Caki2 (cell line): ENCODE measurements at regions not wholly inside any gene's neighbourhood (a gene's known extent, or its start where the extent isn't known, plus 50 kb on each side); places are given as distances from the start of the nearest gene placed in this dataset.

Source experiments
- DNase-seq: peaks from one replicate; pipeline ENCODE4 v3.0.0-alpha.2; 2015; ENCODE audit warnings: low read depth
- in situ Hi-C: cut with HindIII; loops from 2 replicates; pipeline ENCODE4 v1.10.0; 2016; ENCODE audit warnings: low sequenced_read_pairs, low pct_unique_long_range_greater_than_20kb, mixed read lengths

- DNase-seq, result no peak
- in situ Hi-C loops, result no loop called here
Observed at GRCh38 chr20:7189231-7189630, 421.7 kb downstream of the BMP2 start.

GRCh38 chr20:7193681-7194080 lies 426.2 kb downstream of the BMP2 start:
- in situ Hi-C loops, result no loop called here
- no peak for DNase-seq

- in situ Hi-C loops, result no loop called here
- DNase-seq, result no peak
Observed at GRCh38 chr20:7195704-7196103, 428.2 kb downstream of the BMP2 start.

GRCh38 chr20:7196481-7196880 lies 429.0 kb downstream of the BMP2 start:
- in situ Hi-C loops, result no loop called here
- DNase-seq, result no peak

- DNase-seq, result no peak
- in situ Hi-C loops, result no loop called here
Observed at GRCh38 chr20:7199861-7200260, 432.4 kb downstream of the BMP2 start.

GRCh38 chr20:7207186-7207798 lies 439.8 kb downstream of the BMP2 start:
- DNase-seq, result no peak
- in situ Hi-C loops, result no loop called here

- in situ Hi-C loops, result no loop called here
- DNase-seq, result no peak
Observed at GRCh38 chr20:7210910-7211309, 443.4 kb downstream of the BMP2 start.

- no peak for DNase-seq
- in situ Hi-C loops, result no loop called here
Observed at GRCh38 chr20:7214081-7214740, 446.7 kb downstream of the BMP2 start.

- in situ Hi-C loops, result no loop called here
- no peak for DNase-seq
Observed at GRCh38 chr20:7217606-7218005, 450.1 kb downstream of the BMP2 start.

GRCh38 chr20:7220755-7221154 lies 453.3 kb downstream of the BMP2 start:
- in situ Hi-C loops, result no loop called here
- DNase-seq, result no peak

- no peak for DNase-seq
- in situ Hi-C loops, result no loop called here
Observed at GRCh38 chr20:7226156-7226555, 458.7 kb downstream of the BMP2 start.

- no peak for DNase-seq
- in situ Hi-C loops, result no loop called here
Observed at GRCh38 chr20:7231303-7231702, 463.8 kb downstream of the BMP2 start.

- in situ Hi-C loops, result no loop called here
- no peak for DNase-seq
Observed at GRCh38 chr20:7232796-7233195, 465.3 kb downstream of the BMP2 start.

- DNase-seq, result no peak
- in situ Hi-C loops, result no loop called here
Observed at GRCh38 chr20:7237251-7237650, 469.8 kb downstream of the BMP2 start.

- in situ Hi-C loops, result no loop called here
- DNase-seq, result no peak
Observed at GRCh38 chr20:7240490-7240889, 473.0 kb downstream of the BMP2 start.

- in situ Hi-C loops, result no loop called here
Observed at GRCh38 chr20:7248281-7249201, 481.1 kb downstream of the BMP2 start.

GRCh38 chr20:7250337-7250736 lies 482.9 kb downstream of the BMP2 start:
- in situ Hi-C loops, result no loop called here
- DNase-seq, result no peak

More at GRCh38 chr20:7248281-7249201, 481.1 kb downstream of the BMP2 start:
- no peak for DNase-seq

GRCh38 chr20:7257099-7257498 lies 489.6 kb downstream of the BMP2 start:
- in situ Hi-C loops, result no loop called here
- DNase-seq, result no peak
